ENCODE measurements at regions not wholly inside any gene's neighbourhood (a gene's known extent, or its start where the extent isn't known, plus 50 kb on each side); places are given as distances from the start of the nearest gene placed in this dataset.
"Not testable (repeated sequence)": the region's sequence is repeated elsewhere in the genome, so short reads cannot be mapped to it uniquely, and the experiment has no call there.

- DNase-seq: no peak
These were observed 687.5 kb upstream of the TMEM132C start for GRCh38 chr12:127579446-127579845.

GRCh38 chr12:127582074-127582473, 684.9 kb upstream of the TMEM132C start:
- DNase-seq: no peak

GRCh38 chr12:127583041-127583440, 683.9 kb upstream of the TMEM132C start:
- DNase-seq: no peak

- DNase-seq: no peak
These were observed 678.7 kb upstream of the TMEM132C start for GRCh38 chr12:127588249-127588648.

GRCh38 chr12:127589541-127589940, 677.4 kb upstream of the TMEM132C start:
- no peak for DNase-seq

- no peak for DNase-seq
These were observed 676.1 kb upstream of the TMEM132C start for GRCh38 chr12:127590868-127591267.

GRCh38 chr12:127592245-127592644, 674.7 kb upstream of the TMEM132C start:
- DNase-seq: no peak

GRCh38 chr12:127594351-127594970, 672.5 kb upstream of the TMEM132C start:
- no peak for DNase-seq

GRCh38 chr12:127595506-127595905, 671.5 kb upstream of the TMEM132C start:
- no peak for DNase-seq

GRCh38 chr12:127596891-127597290, 670.1 kb upstream of the TMEM132C start:
- DNase-seq: no peak

- no peak for DNase-seq
These were observed 667.5 kb upstream of the TMEM132C start for GRCh38 chr12:127599436-127599835.

GRCh38 chr12:127600211-127600610, 666.8 kb upstream of the TMEM132C start:
- no peak for DNase-seq

- no peak for DNase-seq
These were observed 660.4 kb upstream of the TMEM132C start for GRCh38 chr12:127606476-127607015.

GRCh38 chr12:127607146-127607725, 659.7 kb upstream of the TMEM132C start:
- no peak for DNase-seq

- DNase-seq: not testable (repeated sequence)
These were observed 658.6 kb upstream of the TMEM132C start for GRCh38 chr12:127608359-127608758.

GRCh38 chr12:127613056-127613455, 653.9 kb upstream of the TMEM132C start:
- no peak for DNase-seq

- DNase-seq: no peak
These were observed 646.9 kb upstream of the TMEM132C start for GRCh38 chr12:127619869-127620734.

- DNase-seq: no peak
These were observed 646.1 kb upstream of the TMEM132C start for GRCh38 chr12:127620735-127621355.

GRCh38 chr12:127621366-127621765, 645.6 kb upstream of the TMEM132C start:
- DNase-seq: no peak

GRCh38 chr12:127623362-127623761, 643.6 kb upstream of the TMEM132C start:
- DNase-seq: no peak

- DNase-seq: no peak
These were observed 641.7 kb upstream of the TMEM132C start for GRCh38 chr12:127625176-127625771.

- DNase-seq: no peak
These were observed 638.3 kb upstream of the TMEM132C start for GRCh38 chr12:127628645-127629044.
